GM12864 (cell line): ENCODE measurements at regions not wholly inside any gene's neighbourhood (a gene's known extent, or its start where the extent isn't known, plus 50 kb on each side); places are given as distances from the start of the nearest gene placed in this dataset.

ENCODE experiments used
- DNase-seq: peaks from one replicate; pipeline ENCODE4 v3.0.0-alpha.2; 2011; ENCODE audit warnings: low read depth
- H3K4me3 ChIP-seq: 2 replicates; pipeline ENCODE4 v1.5.1; 2011; ENCODE audit warnings: mild to moderate bottlenecking, low read depth, low read length, control low read depth
- TF ChIP-seq, protein P1 (sequence below): IDR thresholded peaks from 2 replicates; pipeline ENCODE4 v1.5.1; 2011; ENCODE audit warnings: low read depth, mild to moderate bottlenecking, moderate library complexity, low read length, control low read depth, inconsistent platforms; ENCODE audit errors: missing control alignments

DNA sequence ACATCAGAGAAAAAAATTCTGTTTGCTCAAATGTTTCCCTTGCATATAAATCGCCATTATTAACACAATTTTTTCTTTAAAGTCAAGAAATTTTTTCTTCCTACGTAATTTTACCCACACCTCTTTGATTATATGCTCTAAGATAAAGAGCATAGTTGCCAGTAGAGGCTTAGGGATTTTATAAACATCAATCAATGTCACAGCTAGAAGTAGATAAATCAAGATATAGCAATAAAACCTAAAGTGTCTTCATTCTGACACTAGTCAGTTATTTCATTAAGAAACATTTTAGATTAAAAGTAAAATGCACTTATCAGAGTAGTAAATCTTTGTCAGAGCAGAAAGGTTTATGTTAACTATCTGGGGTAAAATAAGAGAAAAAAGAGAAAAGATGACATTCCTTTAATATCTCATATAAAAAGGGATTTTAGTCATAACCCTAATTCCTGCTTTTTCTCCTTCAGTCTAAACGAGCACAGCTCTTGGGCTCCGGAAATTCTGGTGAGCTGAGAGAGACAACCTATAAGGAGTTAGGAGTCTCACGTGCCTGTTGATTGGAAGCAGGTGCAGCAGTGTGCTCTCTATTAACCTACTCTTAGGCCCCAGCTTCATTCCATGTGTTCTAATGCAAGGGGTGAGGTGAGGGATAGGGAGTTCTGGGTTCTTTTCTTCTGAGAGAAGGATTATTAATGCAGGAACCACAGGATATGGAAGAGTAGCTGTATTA lies 172.4 kb upstream of the GULP1 start:
- no peak overlapping the region for H3K4me3 ChIP-seq
- DNase-seq: no peak
- TF ChIP-seq, protein P1, sequence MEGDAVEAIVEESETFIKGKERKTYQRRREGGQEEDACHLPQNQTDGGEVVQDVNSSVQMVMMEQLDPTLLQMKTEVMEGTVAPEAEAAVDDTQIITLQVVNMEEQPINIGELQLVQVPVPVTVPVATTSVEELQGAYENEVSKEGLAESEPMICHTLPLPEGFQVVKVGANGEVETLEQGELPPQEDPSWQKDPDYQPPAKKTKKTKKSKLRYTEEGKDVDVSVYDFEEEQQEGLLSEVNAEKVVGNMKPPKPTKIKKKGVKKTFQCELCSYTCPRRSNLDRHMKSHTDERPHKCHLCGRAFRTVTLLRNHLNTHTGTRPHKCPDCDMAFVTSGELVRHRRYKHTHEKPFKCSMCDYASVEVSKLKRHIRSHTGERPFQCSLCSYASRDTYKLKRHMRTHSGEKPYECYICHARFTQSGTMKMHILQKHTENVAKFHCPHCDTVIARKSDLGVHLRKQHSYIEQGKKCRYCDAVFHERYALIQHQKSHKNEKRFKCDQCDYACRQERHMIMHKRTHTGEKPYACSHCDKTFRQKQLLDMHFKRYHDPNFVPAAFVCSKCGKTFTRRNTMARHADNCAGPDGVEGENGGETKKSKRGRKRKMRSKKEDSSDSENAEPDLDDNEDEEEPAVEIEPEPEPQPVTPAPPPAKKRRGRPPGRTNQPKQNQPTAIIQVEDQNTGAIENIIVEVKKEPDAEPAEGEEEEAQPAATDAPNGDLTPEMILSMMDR: no peak

DNA sequence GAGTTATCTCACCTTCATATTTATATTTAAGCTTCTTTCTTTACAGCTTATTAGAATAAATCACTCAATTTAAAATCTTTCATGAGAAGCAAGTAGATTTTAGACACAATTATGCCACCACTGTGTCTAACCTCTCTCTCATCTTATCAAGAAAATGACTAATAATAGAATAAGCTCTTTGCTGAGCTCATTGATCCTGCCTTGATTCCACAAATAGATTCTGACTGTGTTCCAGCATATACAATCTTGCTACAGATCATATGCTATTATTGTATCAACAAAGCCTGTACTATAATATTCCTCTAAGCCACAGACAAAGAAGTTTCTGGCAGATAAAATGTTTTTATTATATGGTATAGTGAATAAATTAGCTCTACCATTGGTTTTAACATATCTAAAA lies 168.7 kb upstream of the GULP1 start:
- no peak overlapping the region for H3K4me3 ChIP-seq
- TF ChIP-seq, protein P1: no peak
- DNase-seq: no peak

DNA sequence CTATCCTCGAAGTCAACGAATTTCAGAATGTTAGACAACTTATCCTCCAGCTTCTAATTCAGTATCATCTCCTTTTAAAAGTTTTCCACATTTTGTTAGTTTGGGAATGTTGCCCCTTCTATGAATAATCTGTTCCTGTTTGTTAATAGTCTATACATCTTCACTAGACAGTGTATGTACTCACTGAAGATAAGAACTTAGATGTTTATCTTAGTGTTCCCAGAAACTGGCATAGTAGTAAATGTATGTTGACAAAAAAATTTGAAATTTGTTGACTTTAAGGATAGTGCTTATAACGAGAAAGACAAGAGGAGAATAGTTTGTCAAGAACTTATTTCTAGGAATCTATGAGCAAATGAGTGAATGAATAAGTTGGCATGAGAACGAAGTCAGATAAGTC lies 162.0 kb upstream of the GULP1 start:
- no peak overlapping the region for H3K4me3 ChIP-seq
- no peak for DNase-seq
- TF ChIP-seq, protein P1: no peak

DNA sequence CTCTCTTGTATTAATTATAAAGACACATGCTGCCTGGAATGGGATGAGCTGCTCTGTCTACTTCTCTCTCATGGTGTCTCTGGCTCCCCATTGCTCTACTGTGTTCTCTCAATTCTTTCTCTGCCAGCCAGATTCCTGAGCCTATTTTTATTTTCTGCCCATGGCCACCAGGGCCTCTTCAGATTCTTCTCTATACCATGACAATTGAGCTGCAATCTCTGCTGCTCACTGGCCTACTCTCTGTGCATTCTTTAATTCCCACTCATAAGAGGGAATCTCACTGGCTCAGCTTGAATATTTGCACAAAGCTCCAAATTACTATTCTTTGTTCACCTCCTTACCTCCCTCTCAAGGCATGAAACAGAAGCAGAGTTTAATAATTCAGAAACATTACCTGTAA lies 161.4 kb upstream of the GULP1 start:
- TF ChIP-seq, protein P1: no peak
- H3K4me3 ChIP-seq: no peak overlapping the region
- no peak for DNase-seq

DNA sequence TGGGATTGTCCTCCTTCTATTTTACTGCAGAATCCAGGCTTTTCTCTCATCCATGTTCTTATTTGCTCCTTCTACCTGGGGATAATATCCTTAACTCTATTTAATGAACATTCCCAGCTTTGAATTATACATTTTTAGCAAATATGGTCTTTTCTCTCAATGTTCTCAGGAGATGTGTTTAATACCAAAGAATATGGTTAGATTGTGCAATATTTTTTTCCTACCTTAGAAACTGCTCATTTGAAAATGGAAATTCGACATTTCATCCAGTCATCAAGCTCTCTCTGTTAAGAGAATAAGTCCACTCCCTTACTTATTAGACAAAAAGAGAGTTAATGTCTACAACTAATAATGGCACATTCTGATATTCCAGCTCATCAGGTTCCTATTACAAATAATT lies 160.4 kb upstream of the GULP1 start:
- no peak overlapping the region for H3K4me3 ChIP-seq
- TF ChIP-seq, protein P1: no peak
- no peak for DNase-seq

DNA sequence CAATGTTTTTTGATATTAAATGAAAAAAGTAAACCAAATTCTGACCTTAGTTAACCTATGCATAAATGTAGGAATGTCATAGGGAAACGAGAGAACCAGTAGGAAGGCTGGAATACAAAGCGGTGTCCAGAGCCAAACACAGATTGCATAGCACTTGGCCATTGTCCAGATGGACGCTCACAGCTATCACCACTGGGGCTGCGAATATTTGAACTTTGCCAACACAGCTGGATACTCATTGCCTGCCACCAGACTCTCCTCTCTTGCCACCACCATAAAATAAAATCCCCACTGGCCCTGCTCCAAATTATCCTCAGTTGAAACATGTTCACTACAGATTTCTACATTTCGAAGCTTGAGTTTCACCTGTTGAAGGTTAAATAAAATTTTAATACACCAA lies 159.3 kb upstream of the GULP1 start:
- no peak overlapping the region for H3K4me3 ChIP-seq
- no peak for DNase-seq
- TF ChIP-seq, protein P1: no peak

DNA sequence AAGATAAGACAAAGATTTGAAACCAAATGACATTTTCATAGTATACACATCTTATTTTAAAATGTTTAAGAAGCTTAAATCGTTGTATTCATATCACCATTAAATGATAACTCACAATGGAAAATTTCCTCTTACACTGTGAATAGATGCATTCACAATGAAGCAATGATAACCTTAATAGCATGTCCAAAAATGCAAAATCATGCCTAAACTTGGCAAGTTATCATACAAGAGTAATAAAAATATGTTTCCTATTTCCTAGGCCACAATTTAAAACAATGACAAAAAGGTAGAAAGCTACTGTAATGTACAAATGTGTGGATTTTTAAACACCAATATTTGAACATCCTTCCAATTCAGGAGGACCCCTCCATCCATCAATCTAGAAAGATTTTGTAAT lies 157.4 kb upstream of the GULP1 start:
- TF ChIP-seq, protein P1: no peak
- DNase-seq: no peak
- H3K4me3 ChIP-seq: no peak overlapping the region
